ENCODE measurements at regions not wholly inside any gene's neighbourhood (a gene's known extent, or its start where the extent isn't known, plus 50 kb on each side); places are given as distances from the start of the nearest gene placed in this dataset.
"Not testable (repeated sequence)": the region's sequence is repeated elsewhere in the genome, so short reads cannot be mapped to it uniquely, and the experiment has no call there.

DNA sequence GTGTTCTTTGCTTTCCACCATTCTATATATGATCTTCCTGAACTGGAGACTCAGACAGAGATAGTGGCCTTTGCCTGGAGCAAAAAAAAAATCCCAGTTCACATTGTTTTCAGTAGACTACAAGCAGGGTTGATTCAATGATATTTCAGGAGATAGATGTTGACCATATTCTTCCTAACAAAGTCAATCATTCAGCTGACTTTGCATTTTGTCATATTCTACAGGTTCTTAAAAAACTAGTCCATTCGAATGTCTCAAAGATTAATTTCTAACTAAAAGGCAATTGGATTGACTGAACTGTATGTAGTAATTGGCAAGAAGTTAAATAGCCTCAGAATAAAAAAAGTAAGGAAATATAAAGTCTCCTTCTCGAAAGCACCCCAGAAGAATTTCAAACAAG, 479.5 kb downstream of the NKX6-1 start:
- no peak for DNase-seq (ENCODE audit: low read depth, low spot score)

- no peak for DNase-seq (ENCODE audit: low read depth, low spot score)
Observed at GRCh38 chr4:84003046-84003445, 467.1 kb downstream of the GPAT3 start.

DNA sequence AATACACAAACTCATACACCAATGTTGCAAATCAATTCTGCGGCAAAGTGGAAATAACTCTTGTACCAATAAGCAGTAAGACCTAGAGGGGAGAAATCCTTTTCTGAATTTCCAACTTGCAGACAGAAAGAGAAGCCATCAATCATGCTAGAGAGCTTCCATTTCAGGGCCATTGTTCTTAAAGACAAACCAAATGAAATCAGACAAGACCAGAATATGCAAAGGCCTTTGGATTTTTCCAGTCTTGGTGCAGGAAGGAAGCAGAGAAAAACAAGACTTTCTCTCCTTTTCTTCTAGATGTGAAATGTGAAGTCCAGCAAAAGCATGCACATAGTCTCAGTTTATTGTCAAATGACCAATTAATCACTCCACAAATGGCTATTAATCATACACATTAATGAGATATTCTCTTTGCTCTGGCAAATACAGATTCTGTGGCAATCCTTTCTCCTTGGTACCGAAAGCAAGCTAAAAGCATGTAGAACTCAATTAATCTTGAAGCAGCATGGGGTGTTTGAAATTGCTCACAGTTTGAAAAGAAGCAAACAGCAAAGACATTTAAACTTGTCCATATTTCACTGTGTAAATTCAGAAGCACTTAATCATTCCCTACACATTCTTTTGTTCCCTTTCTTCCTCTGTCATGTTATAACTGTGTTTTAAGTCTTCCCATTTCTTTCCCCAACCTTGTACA, 466.1 kb downstream of the GPAT3 start:
- DNase-seq (ENCODE audit: low read depth, low spot score) = no peak

- DNase-seq (ENCODE audit: low read depth, low spot score) = no peak
Observed at GRCh38 chr4:83996254-83996653, 460.3 kb downstream of the GPAT3 start.

GRCh38 chr4:83993774-83994173, 457.9 kb downstream of the GPAT3 start:
- DNase-seq (ENCODE audit: low read depth, low spot score) = no peak

GRCh38 chr4:83989835-83990234, 453.9 kb downstream of the GPAT3 start:
- DNase-seq (ENCODE audit: low read depth, low spot score) = no peak

DNA sequence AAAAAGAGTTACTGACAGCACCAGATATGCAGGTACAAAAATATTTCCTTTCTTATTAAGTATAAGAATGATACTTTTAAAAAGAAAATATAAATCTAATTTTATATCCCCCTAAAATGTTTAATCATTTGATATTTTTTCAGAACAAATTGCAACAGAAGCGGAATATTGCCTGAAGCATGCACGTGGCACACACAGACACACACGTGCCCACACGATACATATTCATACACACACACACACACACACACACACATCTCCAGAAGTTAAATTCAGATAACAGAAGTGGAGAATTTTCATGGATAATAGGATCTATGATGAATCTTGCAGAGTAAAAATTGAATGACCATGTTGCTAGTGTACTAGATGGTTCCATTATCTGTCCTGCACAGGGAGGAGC, 445.2 kb downstream of the GPAT3 start:
- DNase-seq (ENCODE audit: low read depth, low spot score) = no peak

GRCh38 chr4:83979773-83980172, 443.9 kb downstream of the GPAT3 start:
- DNase-seq (ENCODE audit: low read depth, low spot score) = no peak

- DNase-seq (ENCODE audit: low read depth, low spot score) = no peak
Observed at GRCh38 chr4:83974111-83974780, 438.3 kb downstream of the GPAT3 start.

- DNase-seq (ENCODE audit: low read depth, low spot score) = no peak
Observed at GRCh38 chr4:83964996-83965541, 429.2 kb downstream of the GPAT3 start.

- no peak for DNase-seq (ENCODE audit: low read depth, low spot score)
Observed at GRCh38 chr4:83962492-83962891, 426.6 kb downstream of the GPAT3 start.

DNA sequence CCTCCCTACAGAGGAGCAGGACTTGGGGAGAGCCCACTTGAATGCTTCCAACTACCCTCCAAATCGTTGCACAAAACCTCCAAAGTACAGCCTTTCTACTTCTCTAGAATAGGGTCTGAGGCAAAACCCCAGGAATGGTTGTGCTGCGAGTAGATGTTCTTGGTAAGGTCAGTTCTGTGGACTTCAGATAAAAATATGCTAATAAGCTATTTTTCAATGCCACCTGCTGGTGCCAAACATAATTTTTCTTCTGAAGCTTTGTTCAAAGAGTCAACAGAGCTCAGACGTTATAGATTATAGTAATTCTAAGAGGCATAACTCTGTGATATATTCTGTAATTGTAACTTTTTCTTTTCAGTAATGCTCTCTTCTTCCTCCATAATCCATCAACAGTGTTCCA, 425.7 kb downstream of the GPAT3 start:
- DNase-seq (ENCODE audit: low read depth, low spot score) = no peak

DNA sequence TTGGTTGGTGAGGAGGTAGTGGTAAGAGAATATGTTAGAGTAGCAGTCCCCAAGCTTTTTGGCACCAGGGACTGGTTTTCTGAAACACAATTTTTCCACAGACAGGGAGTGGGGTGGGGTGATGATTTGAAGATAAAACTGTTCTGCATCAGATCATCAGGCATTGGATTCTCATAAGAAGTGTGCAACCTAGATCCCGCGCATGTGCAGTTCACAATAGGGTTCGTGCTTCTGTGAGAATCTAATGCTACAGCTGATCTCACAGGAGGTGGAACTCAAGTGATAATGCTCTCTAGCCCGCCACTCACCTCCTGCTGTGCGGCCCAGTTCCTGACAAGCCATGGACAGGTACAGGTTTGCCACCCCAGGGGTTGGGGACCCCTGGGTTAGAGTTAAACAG, 423.3 kb downstream of the GPAT3 start:
- no peak for DNase-seq (ENCODE audit: low read depth, low spot score)

DNA sequence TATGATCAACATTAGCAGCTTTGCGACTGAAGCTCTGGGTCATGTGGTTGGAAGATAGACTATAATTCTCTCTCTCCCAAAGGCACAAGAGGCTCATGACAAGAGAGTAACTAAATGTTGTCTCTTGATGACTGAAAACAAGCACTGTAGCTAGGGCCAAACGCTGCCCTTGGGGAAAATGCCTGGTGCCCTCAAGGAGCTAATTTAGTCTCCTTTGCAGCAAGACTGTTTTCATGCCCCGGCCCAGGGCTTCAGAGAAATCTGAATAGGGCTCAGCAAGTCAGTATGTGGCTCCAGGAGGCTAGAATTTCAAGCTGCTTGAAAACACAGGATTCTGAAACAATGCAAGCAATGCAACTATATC, 411.9 kb downstream of the GPAT3 start:
- DNase-seq (ENCODE audit: low read depth, low spot score) = no peak

DNA sequence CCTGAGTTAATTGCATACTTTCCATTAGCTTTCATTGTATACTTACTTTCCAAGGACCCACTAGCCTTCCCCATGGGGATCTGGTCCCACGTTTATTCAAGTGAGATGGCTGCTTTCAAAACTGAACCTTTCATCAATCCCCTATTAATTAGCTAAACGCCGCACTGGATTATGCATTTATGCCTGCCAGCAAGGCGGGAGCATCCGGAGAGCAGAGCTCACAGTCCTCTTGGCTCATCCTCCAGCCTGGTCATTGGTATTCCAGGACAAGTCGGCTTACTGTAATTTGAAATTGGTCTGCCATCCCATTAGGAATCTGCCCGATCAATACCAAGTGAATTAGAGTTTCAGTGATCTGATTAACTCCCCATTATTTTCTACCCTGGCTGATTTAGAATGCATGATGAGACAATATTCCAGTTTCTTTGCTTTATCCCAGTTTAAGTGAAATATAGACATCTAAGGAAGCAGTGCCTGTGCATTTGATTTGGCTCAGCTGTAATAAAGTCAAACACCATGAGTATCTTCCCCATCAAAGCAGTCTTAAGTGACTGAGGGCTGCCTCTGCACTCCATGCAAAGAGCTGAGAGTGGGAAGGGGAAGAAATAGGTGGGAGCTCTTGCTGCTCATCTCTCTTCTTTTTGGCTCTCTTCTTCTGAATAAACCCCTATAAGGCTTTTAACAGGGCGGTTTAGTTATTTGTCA, 411.4 kb downstream of the GPAT3 start:
- no peak for DNase-seq (ENCODE audit: low read depth, low spot score)

DNA sequence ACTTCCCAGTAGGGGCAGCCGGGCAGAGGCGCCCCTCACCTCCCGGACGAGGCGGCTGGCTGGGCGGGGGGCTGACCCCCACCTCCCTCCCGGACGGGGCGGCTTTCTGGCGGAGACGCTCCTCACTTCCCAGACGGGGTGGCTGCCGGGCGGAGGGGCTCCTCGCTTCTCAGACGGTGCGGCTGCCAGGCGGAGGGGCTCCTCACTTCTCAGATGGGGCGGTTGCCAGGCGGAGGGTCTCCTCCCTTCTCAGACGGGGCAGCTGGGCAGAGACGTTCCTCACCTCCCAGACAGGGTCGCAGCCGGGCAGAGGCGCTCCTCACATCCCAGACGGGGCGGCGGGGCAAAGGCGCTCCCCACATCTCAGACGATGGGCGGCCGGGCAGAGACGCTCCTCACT, 407.8 kb downstream of the GPAT3 start:
- DNase-seq (ENCODE audit: low read depth, low spot score) = not testable (repeated sequence)

GRCh38 chr4:83932750-83933391, 397.0 kb downstream of the GPAT3 start:
- no peak for DNase-seq (ENCODE audit: low read depth, low spot score)

- DNase-seq (ENCODE audit: low read depth, low spot score) = no peak
Observed at GRCh38 chr4:83931659-83932438, 395.9 kb downstream of the GPAT3 start.

- DNase-seq (ENCODE audit: low read depth, low spot score) = no peak
Observed at GRCh38 chr4:83929550-83929949, 393.6 kb downstream of the GPAT3 start.

GRCh38 chr4:83926950-83927349, 391.0 kb downstream of the GPAT3 start:
- DNase-seq (ENCODE audit: low read depth, low spot score) = no peak

GRCh38 chr4:83923341-83923740, 387.4 kb downstream of the GPAT3 start:
- DNase-seq (ENCODE audit: low read depth, low spot score) = no peak

Data from brain pericyte (primary cell).